HG03442 (cell line): ENCODE measurements at regions not wholly inside any gene's neighbourhood (a gene's known extent, or its start where the extent isn't known, plus 50 kb on each side); places are given as distances from the start of the nearest gene placed in this dataset.

Source experiments
- ATAC-seq: cut with Tn5 transposase; IDR thresholded peaks from one replicate; pipeline ENCODE4 v1.9.1; 2021; ENCODE audit warnings: mild to moderate bottlenecking, moderate library complexity; ENCODE audit not compliant: unreplicated experiment

GRCh38 chr22:49181942-49182341, 645.7 kb downstream of the BRD1 start:
- ATAC-seq: no peak

DNA sequence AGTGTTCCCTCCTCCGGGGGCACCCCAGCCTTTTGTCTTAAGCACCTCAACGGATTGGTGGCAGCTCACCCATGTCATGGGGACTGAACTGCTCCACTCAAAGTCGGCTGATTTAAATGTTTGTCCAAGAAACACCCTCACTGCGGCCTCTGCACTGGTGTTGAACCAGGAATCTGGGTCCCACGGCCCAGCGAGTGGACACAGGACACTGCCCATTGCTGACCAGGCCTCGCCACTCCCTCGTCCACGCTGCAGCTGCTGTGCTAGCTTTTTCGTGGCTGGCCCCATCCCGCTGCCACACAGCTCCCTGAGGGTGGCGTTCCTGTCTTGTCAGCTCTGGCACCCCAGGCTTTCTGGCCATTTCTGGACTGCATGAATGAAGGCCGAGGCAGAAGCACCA, 646.2 kb downstream of the BRD1 start:
- no peak for ATAC-seq

DNA sequence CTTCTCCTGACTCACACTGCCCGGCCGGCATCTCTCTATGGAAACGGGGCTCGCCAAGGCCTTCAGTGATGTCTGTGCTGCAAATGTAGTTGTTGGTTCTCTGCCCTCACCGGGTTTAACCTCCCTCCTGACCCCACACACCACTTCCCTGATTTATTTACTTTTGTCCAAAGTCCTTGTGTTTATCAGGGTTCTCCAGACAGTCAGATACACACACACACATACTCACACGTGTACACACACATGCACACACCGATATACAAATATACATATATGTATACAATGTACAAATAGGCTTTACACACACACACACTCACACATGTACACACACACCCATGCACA, 647.0 kb downstream of the BRD1 start:
- ATAC-seq: no peak

GRCh38 chr22:49179886-49180682, 647.6 kb downstream of the BRD1 start:
- ATAC-seq: no peak

DNA sequence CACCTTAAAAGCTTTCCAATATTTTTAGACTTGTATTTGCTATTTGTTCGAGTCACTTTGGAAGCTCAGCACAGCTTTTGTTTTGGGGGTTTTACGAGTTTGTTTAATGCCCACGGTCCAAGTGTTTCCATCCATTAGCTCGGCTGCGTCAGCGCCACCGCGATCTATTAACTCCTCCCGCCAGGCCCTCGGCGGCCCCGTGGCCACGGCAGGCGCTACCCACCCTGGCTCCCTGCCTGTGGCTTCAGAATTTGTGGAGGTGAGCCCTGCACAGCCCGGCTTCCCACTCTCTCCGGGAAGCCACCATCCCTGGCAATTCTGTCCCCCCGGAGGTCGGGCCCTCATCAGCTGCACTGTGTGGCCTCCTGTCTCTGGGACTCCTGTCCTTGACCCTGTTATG, 648.5 kb downstream of the BRD1 start:
- ATAC-seq: no peak

DNA sequence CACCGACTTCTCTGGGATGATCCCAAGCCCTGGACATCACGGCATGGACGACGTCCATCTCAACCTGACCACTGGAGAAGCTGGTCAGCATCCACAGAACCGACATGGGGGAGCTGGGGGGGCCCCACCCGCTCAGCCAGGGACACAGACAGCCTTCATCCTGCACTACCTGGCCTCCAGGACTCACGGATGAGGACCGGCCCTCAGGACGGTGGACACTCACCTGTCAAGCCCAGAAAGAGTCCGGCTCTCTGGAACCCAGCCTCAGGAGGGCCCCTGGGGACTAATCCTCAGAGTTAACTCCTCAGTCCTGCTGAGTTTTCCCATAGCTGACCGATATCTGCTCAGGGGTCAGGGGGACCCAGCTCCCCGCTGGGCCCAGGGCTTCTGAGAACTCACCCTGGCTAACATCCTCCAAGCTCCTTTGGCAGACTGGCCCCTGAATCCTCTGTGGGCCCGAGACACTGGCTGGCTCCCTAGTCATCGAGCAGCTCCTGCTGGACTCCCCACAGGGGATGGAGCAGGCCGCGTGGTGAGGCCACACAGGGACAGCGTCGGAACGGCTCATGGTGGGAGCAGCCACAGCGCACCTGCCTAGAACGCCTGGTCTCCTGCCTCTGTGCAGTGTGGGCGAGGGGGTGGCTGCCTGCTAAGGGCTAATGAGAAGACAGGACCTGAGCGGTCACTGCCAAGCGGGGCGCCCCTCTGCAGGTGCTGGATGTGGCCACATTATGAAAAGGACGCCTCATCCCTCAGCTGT, 649.2 kb downstream of the BRD1 start:
- no peak for ATAC-seq

GRCh38 chr22:49177666-49178065, 650.0 kb downstream of the BRD1 start:
- ATAC-seq: no peak

DNA sequence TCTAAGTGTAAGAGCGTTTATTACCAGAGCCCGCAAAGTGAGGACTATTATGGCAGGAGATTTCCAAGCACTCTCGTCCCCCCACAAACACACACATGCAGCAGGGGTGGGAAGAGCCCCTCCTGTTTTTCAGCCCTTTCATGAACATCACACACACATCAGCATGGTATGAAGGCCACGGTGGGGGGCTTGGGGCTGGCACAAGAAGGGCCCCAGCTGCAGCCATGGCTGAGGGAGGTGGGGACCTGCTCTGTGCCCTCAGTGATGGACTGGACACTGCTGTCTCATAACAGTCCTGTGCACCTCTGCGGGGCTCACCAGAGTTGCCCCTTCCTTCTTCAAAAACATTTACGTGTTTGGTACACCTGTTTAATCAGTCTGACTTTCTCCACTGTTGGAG, 650.7 kb downstream of the BRD1 start:
- no peak for ATAC-seq

- ATAC-seq: no peak
Observed at GRCh38 chr22:49170053-49170452, 657.6 kb downstream of the BRD1 start.

DNA sequence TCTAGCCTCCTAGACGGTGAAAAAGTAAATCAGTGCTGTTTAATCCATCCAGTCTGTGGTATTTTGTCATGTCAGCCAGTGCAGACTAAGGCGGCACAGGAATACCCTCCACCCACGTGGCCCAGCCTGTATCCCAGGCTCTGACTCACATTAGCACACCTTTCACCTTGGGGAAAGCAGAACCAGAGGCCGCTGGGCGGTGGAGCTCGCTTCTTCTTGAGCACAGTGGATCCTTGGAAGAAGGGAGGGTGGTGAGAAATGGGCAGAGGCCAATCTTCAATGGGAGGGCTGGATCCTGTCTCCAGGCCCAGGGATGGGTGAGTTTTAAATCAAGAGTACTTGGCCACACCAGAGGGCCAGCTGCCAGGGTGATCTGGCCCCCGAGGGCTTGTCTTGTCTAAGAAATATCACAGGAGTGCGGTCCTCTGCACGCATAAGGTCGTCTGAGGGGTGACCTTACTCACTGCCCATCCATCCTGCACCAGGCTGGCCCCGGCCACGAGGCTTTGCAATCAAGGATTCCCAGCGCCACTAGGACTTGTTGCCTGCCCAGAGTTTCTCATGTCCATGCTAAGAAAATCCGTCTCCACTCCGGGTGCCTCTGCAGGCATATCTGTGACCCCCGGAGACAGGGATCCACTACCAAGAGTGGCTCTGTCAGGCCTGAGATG, 658.5 kb downstream of the BRD1 start:
- no peak for ATAC-seq

GRCh38 chr22:49168219-49168813, 659.4 kb downstream of the BRD1 start:
- ATAC-seq: no peak

- ATAC-seq: no peak
Observed at GRCh38 chr22:49166746-49167145, 660.9 kb downstream of the BRD1 start.

GRCh38 chr22:49166211-49166610, 661.5 kb downstream of the BRD1 start:
- ATAC-seq: no peak

GRCh38 chr22:49164773-49165320, 662.8 kb downstream of the BRD1 start:
- ATAC-seq: no peak

DNA sequence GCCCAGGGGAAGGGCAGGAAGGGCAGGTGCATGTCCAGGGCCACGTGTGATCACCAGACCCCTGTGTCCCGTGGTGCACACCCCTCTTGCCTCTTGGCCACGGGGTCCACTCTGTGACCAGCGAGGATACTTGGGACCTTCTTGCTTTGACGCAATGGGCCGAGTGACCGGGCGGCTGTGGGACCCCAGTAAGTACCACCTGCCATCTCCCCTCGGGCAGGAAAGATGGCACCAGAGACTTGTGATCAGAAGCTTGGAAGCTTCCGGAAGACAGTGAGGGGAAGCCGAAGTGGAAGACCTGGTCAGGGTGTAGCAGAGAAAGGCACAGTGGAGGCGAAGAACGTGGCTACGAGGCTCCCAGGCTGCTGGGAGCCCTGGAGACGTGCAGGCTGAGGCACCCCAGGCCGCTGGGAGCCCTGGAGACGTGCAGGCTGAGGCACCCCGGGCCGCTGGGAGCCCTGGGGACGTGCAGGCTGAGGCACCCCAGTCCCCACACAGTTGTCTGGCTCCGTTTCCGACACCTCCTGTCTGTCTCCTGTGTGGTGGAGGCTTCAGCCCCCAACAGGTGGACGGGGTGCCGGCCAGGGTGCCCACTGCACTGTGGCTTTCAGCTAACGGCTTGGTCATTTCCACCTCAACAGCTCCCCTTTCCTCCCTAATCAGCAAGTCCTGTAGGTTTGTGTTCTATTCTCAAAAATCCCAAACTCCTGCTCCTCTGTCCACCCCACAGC, 663.5 kb downstream of the BRD1 start:
- ATAC-seq: no peak

- no peak for ATAC-seq
Observed at GRCh38 chr22:49163258-49163959, 664.3 kb downstream of the BRD1 start.

GRCh38 chr22:49162841-49163240, 664.8 kb downstream of the BRD1 start:
- no peak for ATAC-seq

- ATAC-seq: no peak
Observed at GRCh38 chr22:49161002-49161850, 666.4 kb downstream of the BRD1 start.
